DMS 273 (cell line): ENCODE measurements at regions not wholly inside any gene's neighbourhood (a gene's known extent, or its start where the extent isn't known, plus 50 kb on each side); places are given as distances from the start of the nearest gene placed in this dataset.
A peak's percentile ranks its signal among the peaks of the same experiment; 100 is the strongest.
"Not testable (repeated sequence)": the region's sequence is repeated elsewhere in the genome, so short reads cannot be mapped to it uniquely, and the experiment has no call there.

Source experiments
- DNase-seq: peaks from one replicate; lab custom pipeline; 2025; ENCODE audit not compliant: unreplicated experiment; lab: John Stamatoyannopoulos, UW

- not testable (repeated sequence) for DNase-seq
These were observed 56.2 kb downstream of the SPATA31A6 start for GRCh38 chr9:42239445-42240260.

GRCh38 chr9:42240261-42240579 is 56.8 kb downstream of the SPATA31A6 start:
- not testable (repeated sequence) for DNase-seq

GRCh38 chr9:42243211-42243610 is 59.8 kb downstream of the SPATA31A6 start:
- peak; percentile 16 for DNase-seq

- not testable (repeated sequence) for DNase-seq
These were observed 60.4 kb downstream of the SPATA31A6 start for GRCh38 chr9:42243822-42244221.

- not testable (repeated sequence) for DNase-seq
These were observed 85.3 kb downstream of the SPATA31A6 start for GRCh38 chr9:42268729-42269128.

- not testable (repeated sequence) for DNase-seq
These were observed 85.7 kb downstream of the SPATA31A6 start for GRCh38 chr9:42269171-42269570.

GRCh38 chr9:42273191-42273590 is 89.7 kb downstream of the SPATA31A6 start:
- not testable (repeated sequence) for DNase-seq

- no peak for DNase-seq
These were observed 91.7 kb downstream of the SPATA31A6 start for GRCh38 chr9:42275141-42275540.

- not testable (repeated sequence) for DNase-seq
These were observed 99.2 kb downstream of the SPATA31A6 start for GRCh38 chr9:42282531-42283178.

GRCh38 chr9:42283179-42283543 is 99.7 kb downstream of the SPATA31A6 start:
- DNase-seq: not testable (repeated sequence)

- not testable (repeated sequence) for DNase-seq
These were observed 102.8 kb downstream of the SPATA31A6 start for GRCh38 chr9:42286145-42286845.

- DNase-seq: not testable (repeated sequence)
These were observed 104.8 kb downstream of the SPATA31A6 start for GRCh38 chr9:42288002-42288864.

GRCh38 chr9:42288865-42289229 is 105.4 kb downstream of the SPATA31A6 start:
- DNase-seq: not testable (repeated sequence)

- not testable (repeated sequence) for DNase-seq
These were observed 116.7 kb downstream of the SPATA31A6 start for GRCh38 chr9:42300124-42300523.

GRCh38 chr9:42306625-42307024 is 123.2 kb downstream of the SPATA31A6 start:
- not testable (repeated sequence) for DNase-seq

- peak; percentile 23 for DNase-seq
These were observed 124.0 kb downstream of the SPATA31A6 start for GRCh38 chr9:42307449-42307848.

- DNase-seq: not testable (repeated sequence)
These were observed 127.5 kb downstream of the SPATA31A6 start for GRCh38 chr9:42310972-42311371.

- not testable (repeated sequence) for DNase-seq
These were observed 132.6 kb downstream of the SPATA31A6 start for GRCh38 chr9:42316026-42316425.

- DNase-seq: not testable (repeated sequence)
These were observed 134.2 kb downstream of the SPATA31A6 start for GRCh38 chr9:42317677-42318076.

- DNase-seq: not testable (repeated sequence)
These were observed 139.8 kb downstream of the SPATA31A6 start for GRCh38 chr9:42323084-42323809.
